ENCODE measurements at regions not wholly inside any gene's neighbourhood (a gene's known extent, or its start where the extent isn't known, plus 50 kb on each side); places are given as distances from the start of the nearest gene placed in this dataset.

DNA sequence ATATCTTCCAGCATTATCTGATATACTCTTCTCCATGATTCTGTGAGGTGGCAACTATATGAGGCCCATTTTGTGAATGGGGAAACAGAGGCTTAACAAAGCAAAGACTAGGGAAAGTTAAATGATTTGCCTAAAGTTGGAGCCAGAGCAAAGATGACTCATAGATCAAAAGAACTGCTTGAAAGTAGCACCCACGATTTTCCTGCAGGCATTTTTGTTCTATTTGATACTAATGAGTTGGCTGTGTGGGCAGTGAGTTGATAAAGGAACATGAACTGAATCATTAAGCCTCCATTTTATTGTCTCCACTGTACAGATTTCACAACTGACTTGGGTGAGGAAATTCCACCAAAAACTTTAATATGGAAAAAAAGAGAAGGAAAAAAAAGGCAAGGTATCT is 138.9 kb upstream of the IGFBP7 start:
- DNase-seq (ENCODE audit: low read depth, low spot score), result peak; percentile 40
- in situ Hi-C loops (cut with HindIII; ENCODE audit: low sequenced_read_pairs), result no loop called here
- H3K4me3 ChIP-seq (ENCODE audit: low read depth, low read length), result no peak overlapping the region
- TF ChIP-seq, protein P1, sequence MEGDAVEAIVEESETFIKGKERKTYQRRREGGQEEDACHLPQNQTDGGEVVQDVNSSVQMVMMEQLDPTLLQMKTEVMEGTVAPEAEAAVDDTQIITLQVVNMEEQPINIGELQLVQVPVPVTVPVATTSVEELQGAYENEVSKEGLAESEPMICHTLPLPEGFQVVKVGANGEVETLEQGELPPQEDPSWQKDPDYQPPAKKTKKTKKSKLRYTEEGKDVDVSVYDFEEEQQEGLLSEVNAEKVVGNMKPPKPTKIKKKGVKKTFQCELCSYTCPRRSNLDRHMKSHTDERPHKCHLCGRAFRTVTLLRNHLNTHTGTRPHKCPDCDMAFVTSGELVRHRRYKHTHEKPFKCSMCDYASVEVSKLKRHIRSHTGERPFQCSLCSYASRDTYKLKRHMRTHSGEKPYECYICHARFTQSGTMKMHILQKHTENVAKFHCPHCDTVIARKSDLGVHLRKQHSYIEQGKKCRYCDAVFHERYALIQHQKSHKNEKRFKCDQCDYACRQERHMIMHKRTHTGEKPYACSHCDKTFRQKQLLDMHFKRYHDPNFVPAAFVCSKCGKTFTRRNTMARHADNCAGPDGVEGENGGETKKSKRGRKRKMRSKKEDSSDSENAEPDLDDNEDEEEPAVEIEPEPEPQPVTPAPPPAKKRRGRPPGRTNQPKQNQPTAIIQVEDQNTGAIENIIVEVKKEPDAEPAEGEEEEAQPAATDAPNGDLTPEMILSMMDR (IDR thresholded peaks at IDR 0.05; ENCODE audit: low read depth, low read length), result no peak

DNA sequence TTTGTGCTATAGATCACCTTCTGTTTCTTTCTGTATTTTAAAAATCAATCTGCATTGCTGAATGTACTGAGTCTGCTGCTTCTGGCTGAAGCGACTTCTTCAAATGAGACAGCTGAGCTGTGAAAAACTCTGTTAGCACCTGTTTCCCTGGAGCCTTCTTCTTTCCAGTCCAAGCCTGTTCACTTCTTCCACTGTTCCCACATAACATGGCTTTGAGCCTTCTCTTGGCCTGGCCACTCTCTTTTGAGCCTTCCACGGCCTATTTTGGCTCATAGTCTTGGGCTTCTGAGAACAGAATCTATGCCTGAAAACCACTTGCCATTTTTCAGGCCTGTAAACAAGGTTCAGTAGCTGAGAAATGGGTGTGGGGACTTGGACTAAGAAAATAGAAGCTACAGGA is 132.9 kb upstream of the IGFBP7 start:
- no peak for DNase-seq (ENCODE audit: low read depth, low spot score)
- TF ChIP-seq, protein P1 (IDR thresholded peaks at IDR 0.05; ENCODE audit: low read depth, low read length), result no peak
- in situ Hi-C loops (cut with HindIII; ENCODE audit: low sequenced_read_pairs), result no loop called here
- H3K4me3 ChIP-seq (ENCODE audit: low read depth, low read length), result no peak overlapping the region

DNA sequence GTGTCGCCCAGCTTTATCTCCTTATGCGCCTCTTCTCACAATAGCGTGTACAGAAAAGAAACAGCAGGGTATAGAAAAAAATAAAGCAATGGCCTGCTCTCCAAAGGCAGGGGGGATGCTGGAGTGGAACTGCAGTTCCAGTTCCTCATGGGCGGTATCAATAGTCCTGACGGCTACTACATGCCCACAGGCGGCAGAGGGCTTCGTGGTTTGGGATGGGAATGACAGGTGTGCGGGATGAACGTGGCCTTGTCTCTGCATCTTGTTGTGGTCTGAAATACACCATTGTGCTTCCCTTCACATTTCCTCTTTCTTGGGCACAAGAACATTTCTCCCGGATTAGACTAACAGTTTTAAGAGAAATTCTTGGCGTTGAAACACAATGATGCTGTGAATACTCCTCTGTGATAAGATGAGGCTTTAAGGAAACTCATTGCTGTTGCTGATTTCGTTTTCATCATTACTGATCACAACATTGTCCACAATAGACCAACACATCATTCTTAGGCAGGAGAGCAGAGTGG is 124.1 kb upstream of the IGFBP7 start:
- no peak for DNase-seq (ENCODE audit: low read depth, low spot score)
- H3K4me3 ChIP-seq (ENCODE audit: low read depth, low read length), result no peak overlapping the region
- in situ Hi-C loops (cut with HindIII; ENCODE audit: low sequenced_read_pairs), result no loop called here
- TF ChIP-seq, protein P1 (IDR thresholded peaks at IDR 0.05; ENCODE audit: low read depth, low read length), result no peak

DNA sequence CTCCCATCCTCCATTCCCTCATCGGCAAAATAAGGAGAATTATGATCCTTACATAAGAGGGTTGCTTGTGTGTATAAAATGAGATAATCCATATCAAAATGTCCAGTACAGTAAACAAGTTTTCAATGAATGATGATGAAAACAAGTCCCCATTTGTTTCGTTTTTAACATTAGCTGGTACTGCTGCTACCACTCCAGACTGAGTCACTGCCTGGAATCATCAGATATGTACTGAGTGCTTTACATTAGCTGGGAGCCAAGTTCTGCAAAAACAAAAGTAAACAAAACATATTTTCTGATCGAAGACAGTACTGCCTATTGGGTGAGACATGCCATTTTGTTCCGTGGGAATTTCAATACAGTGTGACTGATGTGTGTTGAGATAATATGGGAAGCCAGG is 123.2 kb upstream of the IGFBP7 start:
- in situ Hi-C loops (cut with HindIII; ENCODE audit: low sequenced_read_pairs), result no loop called here
- TF ChIP-seq, protein P1 (IDR thresholded peaks at IDR 0.05; ENCODE audit: low read depth, low read length), result no peak
- DNase-seq (ENCODE audit: low read depth, low spot score), result peak; percentile 29
- no peak overlapping the region for H3K4me3 ChIP-seq (ENCODE audit: low read depth, low read length)

DNA sequence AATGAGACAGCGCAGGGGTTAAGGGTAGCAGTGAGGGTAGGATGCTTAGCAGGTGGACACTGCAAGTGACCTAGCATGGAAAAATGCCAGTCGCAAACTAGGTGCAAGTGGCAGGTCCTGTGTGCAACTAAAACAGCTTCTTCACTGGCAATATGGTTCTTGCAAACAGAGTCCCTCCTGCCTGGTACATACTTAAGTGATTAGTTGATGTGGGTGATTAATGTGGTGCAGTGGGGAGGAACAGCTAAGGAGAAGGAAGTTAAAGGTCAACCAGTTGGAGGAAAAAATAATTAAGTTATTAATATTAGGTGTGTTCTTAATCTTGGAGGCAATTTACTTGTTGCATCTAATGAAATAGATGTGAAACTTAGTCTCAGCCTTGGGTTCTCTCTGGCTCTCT is 121.6 kb upstream of the IGFBP7 start:
- in situ Hi-C loops (cut with HindIII; ENCODE audit: low sequenced_read_pairs), result no loop called here
- H3K4me3 ChIP-seq (ENCODE audit: low read depth, low read length), result no peak overlapping the region
- TF ChIP-seq, protein P1 (IDR thresholded peaks at IDR 0.05; ENCODE audit: low read depth, low read length), result no peak
- no peak for DNase-seq (ENCODE audit: low read depth, low spot score)

DNA sequence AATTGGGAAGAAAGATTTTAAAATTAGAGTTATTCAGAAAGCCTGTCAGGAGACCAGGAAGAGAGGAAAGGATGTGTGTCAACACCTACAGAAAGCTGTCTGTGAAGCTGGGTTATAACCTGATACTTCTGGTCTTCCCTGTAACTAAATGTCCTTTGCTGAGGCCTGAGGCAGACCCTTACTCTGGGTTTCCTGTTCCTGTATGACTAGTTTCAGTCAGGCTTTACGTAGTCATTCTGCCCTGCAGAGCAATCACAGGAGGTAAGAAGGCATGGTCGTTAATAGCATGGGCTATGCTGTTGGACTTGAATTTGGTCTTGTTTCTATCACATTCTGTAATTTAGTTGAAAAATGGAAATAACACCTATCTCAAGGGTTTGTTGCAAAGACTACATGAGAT is 110.5 kb upstream of the IGFBP7 start:
- DNase-seq (ENCODE audit: low read depth, low spot score), result no peak
- H3K4me3 ChIP-seq (ENCODE audit: low read depth, low read length), result no peak overlapping the region
- TF ChIP-seq, protein P1 (IDR thresholded peaks at IDR 0.05; ENCODE audit: low read depth, low read length), result no peak
- in situ Hi-C loops (cut with HindIII; ENCODE audit: low sequenced_read_pairs), result no loop called here

DNA sequence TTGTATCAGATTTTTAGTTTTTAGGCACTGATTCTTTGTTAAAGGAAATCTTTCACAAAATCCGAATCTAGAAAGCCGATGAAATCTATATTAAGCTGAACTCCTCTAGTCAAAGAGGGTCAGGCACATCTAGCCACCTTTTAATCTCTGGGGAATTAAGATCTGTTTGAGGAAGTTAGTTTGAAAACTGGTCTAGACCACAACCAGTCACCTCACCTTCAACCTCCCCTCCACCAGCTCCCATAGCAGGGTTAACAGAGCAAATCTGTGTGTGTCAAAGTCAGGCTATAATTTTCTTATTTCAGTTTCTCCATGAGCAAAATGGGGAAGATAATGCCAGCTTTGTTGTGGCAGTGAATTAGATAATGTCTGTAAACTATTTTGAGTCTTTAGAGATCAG is 110.0 kb upstream of the IGFBP7 start:
- TF ChIP-seq, protein P1 (IDR thresholded peaks at IDR 0.05; ENCODE audit: low read depth, low read length), result no peak
- H3K4me3 ChIP-seq (ENCODE audit: low read depth, low read length), result no peak overlapping the region
- in situ Hi-C loops (cut with HindIII; ENCODE audit: low sequenced_read_pairs), result no loop called here
- no peak for DNase-seq (ENCODE audit: low read depth, low spot score)
